ENCODE measurements at regions not wholly inside any gene's neighbourhood (a gene's known extent, or its start where the extent isn't known, plus 50 kb on each side); places are given as distances from the start of the nearest gene placed in this dataset.

DNA sequence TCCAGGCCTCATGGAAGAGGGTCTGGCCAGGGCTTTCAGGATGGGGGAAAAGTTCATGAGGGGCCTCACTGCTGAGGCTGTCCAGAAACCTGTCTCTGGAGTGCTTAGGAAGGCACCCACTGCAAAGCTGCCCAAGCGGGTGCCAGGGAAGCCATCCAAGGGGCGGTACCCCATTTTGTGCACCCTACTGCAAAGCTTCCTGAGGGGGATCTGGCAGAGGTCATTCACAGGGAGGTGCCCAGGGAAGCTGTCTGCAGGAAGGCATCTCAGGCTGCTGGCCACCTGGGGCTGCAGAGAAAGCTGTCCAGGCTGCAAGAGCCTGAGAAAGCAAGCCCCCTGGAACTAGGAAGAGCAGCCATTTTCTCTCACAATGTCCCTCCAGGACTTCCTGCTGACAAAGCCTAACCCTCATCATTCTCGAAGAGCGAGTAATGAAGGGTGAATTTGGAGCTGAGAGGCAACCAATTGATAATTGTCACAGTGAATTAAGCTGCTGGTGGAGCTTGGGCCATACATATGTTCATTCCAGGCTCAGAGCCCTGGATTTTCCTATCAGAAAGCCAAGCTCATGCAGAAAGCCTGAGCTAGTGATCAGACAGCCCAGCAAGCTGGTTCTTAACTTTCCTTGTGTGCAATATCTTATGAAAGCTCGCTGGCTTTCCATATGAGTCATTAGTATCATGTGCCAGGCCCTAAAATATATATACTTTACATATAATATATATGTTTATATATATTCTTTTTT is 62.2 kb upstream of the SLC22A16 start:
- no peak for DNase-seq (ENCODE audit: low read depth in 2 of 2)

DNA sequence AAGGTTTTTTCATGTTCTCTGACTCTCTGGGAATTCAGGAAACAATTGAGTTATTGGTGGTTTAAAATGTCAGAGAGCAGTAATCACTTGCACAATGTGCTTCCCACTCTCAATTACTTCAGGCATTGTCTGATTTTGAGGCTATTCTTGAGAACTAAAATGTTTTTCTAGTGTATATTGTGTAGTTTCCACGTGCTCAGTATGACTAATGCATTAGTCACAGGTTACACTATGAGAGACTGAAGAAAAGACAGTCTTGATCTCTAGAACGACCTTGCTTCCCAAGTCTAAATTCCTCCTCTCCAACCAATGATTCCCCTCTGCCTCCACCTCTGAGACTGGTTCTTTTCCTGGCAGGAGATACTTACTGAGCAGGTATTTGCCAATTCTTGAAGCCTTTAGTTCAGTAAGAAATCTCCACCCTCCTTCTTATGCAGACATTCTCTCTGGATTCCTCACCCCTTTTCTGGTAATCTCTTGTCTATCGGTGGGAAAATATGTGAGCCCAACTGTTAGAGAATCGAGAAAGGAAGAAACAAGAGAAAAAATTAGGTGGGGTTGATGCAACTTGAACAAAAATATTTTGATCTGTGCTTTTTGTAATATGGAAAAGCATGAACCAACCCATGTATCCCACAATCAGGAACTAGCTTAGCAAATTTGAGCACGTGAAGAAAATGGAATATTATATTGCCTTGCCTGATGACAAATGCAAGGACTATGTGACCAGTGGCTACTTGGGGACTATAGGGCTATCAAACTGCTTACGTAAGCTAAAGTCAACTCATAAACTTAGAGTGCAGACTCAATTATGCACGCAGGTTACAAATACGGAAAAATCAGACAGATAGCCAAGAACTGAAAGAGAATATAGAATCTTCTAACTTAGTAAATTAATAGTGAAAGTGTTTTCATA is 61.1 kb upstream of the SLC22A16 start:
- peak; percentile 89 for DNase-seq (ENCODE audit: low read depth in 2 of 2)

DNA sequence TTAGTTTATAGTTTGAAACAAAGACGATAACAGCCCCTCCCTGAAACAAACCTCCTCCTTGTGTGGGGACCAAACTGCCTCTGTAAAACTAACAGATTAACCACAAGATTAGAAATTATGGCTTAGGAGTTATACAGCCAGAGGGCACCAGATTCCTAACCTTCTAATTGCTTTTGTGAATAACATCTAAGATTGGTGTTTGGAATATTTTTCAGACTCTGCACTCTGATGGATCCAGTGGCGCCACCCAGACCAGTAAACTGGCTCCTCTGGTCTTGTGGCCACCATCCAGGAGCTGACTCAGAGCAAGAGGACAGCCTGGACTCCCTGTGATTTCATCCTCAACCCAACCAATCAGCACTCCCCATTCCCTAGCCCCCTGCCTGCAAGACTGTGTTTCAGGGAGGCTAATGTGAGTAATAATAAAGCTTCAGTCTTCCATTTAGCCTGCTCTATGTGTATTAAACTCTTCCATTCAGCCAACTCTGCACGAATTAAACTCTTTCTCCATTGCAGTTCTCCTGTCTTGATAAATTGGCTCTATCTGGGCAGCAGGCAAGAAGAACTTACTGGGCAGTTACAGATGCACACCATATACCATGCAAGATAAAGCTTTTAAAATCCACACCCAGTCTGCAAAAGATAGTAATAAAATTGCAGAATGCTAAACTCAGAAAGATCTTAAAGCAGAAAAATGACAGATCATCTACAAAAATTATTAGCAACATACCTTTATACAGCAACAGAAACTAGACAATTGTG is 58.5 kb upstream of the SLC22A16 start:
- no peak for DNase-seq (ENCODE audit: low read depth in 2 of 2)

DNA sequence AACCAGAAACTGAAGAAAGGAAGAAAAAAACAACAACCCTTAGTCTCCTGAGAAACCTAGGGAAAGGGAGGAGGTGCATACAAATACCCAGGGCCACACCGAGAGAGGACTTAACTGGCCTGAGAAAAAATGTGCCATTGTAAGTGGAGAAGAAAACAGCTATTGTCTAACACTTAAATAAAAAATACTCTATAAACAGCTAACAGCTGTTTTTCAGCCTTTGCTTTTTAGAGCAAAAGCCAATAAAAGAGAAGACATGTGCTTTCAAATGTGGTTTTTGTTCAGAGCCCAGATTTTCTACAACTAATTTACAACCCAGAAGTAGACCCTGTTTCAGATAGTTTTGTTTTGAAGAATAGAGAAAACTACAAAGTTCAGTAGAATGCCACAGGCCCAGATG is 56.0 kb upstream of the SLC22A16 start:
- no peak for DNase-seq (ENCODE audit: low read depth in 2 of 2)

DNA sequence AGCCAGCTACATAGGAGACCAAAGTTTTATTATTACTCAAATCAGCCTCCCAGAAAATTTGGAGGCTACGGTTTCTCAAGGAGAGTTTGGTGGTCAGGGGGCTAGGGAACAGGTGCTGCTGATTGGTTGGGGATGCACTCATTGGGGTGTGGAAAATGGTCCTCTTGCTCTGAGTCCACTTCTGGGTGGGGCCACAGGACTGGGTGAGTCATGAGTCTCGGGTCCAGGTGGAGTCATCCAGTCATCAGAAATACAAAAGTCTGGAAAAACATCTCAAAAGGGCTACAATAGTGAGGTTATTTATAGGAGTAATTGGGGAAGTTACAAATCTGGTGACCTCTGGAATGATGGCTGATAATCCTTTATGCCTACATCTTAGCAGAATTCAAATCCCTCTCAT is 54.3 kb upstream of the SLC22A16 start:
- no peak for DNase-seq (ENCODE audit: low read depth in 2 of 2)

DNA sequence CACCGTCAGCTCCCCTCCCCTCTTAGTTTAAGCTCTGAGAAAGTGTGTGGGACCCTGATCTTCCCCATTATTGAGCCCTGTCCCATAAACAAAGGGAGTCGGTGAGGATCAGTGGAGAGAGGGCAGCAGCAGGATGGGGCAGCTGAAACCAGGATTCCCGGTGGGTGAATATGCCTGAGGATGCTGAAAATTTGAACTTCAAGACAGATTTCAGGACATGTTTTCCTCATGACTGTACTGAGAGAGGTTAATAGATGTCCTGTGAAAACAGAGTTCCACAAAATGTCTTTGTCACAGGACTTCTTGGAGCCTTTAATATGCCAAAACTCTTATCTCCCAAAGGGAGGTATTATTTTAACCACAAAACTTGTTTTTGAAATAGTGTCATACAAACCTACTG is 53.5 kb upstream of the SLC22A16 start:
- DNase-seq (ENCODE audit: low read depth in 2 of 2), result no peak

DNA sequence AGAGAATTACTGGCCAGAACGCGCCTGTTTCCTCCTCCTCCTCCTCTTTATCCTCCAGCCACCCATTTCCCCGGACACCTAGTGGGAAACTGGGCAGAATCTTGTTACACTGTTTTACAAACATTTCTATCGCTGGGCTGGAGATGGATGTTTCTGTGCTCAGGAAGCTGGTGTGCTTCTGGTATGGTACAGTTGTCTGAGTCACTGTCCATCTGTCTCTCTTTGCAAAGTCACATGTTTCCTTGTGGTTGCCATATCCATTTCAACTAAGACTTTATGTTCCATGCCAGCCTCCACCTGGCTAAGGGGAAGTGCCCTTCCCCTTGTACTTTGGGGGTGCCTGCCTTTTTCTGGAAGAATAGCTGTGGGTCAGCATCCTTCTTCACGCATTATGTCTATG is 52.9 kb upstream of the SLC22A16 start:
- no peak for DNase-seq (ENCODE audit: low read depth in 2 of 2)

DNA sequence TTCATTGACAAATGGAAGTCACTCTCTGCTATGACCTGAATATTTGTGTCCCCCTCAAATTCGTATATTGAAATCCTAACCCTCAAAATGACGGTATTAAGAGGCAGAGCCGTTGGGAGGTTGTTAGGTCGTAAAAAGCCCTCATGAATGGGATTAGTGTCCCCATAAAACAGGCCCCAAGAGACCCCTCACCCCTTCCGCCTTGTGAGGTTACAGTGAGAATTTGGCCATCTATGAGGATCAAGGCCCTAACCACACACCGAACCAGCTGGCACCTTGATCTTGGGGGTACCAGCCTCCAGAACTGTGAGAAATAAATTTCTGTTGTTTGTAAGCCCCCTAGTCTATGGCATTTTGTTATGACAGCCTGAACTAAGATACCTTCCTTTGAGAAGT is 52.5 kb upstream of the SLC22A16 start:
- DNase-seq (ENCODE audit: low read depth in 2 of 2), result no peak

DNA sequence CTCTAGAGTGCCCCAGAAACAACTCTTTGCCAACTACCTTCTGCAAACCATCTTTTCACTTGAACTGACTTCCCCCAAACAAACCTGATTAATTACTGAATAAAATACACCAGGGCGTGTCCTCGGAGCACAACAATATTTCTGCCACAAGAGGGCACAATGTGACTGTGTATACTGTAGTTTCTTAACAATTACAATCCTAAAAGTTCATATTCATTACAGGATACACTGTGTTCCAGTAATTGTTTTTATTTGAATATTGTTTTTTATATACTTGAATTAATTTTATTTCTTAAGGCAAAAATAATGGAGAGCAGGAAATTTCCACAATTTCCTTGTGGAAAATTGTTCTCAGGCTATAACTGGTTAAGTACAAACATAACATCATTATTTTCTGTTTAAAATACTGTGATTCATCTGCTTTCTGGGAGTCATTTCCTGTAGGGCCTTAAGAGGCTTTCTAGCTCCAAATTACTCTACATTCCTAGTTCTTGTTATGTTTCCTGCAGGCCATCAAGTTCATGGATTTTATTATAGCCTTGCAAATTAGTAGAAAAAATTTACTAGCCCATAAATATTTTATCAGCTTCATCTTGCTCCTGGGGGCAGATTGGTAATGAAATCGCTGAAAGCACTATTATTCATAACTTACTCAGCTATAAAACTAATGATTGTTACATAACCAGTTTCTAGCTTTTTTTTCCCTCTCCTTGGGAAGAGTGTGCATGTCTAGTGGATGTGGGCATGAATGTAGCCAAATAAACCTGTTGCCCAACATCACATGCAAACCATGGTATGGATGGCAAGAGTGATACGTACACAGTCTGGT is 51.9 kb upstream of the SLC22A16 start:
- peak; percentile 87 for DNase-seq (ENCODE audit: low read depth in 2 of 2)

DNA sequence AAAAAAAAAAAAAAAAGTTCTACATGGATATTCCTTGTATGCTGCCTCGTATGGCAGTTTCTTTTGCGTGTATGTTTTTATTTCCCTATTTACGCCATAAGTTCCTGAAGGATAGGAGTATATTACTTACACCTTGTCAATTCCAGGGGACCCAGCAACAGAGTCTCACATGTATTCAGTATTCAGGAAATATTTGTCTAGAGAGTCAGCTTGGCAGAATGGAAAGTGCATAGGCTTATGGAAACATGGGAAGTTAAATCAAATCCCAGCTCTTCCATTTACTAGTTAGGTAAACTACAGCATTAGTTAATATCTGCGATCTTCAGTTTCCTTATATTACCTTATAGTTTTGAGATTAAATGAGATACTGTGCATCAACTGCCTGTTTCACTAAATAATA is 51.1 kb upstream of the SLC22A16 start:
- DNase-seq (ENCODE audit: low read depth in 2 of 2), result no peak

DNA sequence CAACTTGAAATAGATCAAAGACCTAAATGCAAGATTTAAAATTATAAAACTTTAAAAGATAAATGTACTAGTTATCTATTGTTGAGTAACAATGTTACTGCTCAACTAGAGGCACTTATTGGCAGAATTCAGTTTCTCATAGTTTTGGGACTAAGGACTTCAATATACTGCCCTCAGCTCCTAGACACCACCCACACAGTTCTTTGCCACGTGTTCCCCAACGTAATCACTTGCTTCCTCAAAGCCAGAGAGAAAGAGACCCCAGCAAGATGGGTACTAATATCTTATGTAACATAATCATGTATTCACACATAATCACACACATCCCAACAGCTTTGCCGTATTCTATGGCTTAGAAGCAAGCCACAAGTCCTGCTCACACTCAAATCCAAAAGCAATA is 50.3 kb upstream of the SLC22A16 start:
- DNase-seq (ENCODE audit: low read depth in 2 of 2), result no peak

Data from fibroblast of skin of left quadriceps (primary cell).